A549 (cell line): ENCODE measurements at regions not wholly inside any gene's neighbourhood (a gene's known extent, or its start where the extent isn't known, plus 50 kb on each side); places are given as distances from the start of the nearest gene placed in this dataset.

ENCODE experiments used
- ATAC-seq, 2 experiments: fragments of 200-7000 bp in 1 of 2; fragments of >200 bp in 1 of 2; cut with Nextera tagmentation in 1 of 2; cut with Tn5 transposase in 1 of 2; 3 replicates each; pipeline versions ENCODE4 v1.8.0 to v1.9.1; 2018 to 2020; ENCODE audit warnings: mild to moderate bottlenecking in 1 of 2, moderate library complexity in 1 of 2
- CTCF ChIA-PET: fragments of 300-600 bp; sonication (Branson Sonifier 250); formaldehyde crosslinking; extraction: SDS; loops from one replicate; lab custom pipeline; 2021; ENCODE audit warnings: antibody characterized with exemption, inconsistent platforms; lab: Yijun Ruan, JAX
- POLR2A ChIA-PET: fragments of 350-600 bp; formaldehyde crosslinking; extraction: SDS; loops from one replicate; lab custom pipeline; 2021; ENCODE audit warnings: antibody characterized with exemption, inconsistent platforms; lab: Yijun Ruan, JAX
- DNase-seq, 2 experiments: peaks; one replicate each; pipeline versions ENCODE4 v3.0.0 to v3.0.0-alpha.2; 2011 to 2016; ENCODE audit warnings: low read depth in 1 of 2, low spot score in 1 of 2
- FAIRE-seq: peaks from 2 replicates; lab custom pipeline; 2011; peaks lifted over from hg19 to GRCh38; lab: Jason Lieb, UNC
- H3K27ac ChIP-seq, 2 experiments: fragments of >200 bp; sonication (Bioruptor Twin); formaldehyde crosslinking; 3 replicates each; pipeline ENCODE4 v1.5.1; 2016 to 2017
- H3K4me1 ChIP-seq: fragments of >200 bp; sonication (Bioruptor Twin); formaldehyde crosslinking; 3 replicates; pipeline ENCODE4 v1.6.1; 2016
- H3K4me2 ChIP-seq: fragments of >200 bp; sonication (Bioruptor Twin); formaldehyde crosslinking; 3 replicates; pipeline ENCODE4 v1.6.1; 2016
- H3K4me3 ChIP-seq: fragments of >200 bp; sonication (Bioruptor Twin); formaldehyde crosslinking; 3 replicates; pipeline ENCODE4 v1.5.1; 2016
- H3K9me3 ChIP-seq: fragments of >200 bp; sonication (Bioruptor Twin); formaldehyde crosslinking; 3 replicates; pipeline ENCODE4 v1.6.1; 2016
- ATOH8 ChIP-seq: fragments of 250-450 bp; sonication (Bioruptor Pico); IDR thresholded peaks from 2 replicates; pipeline ENCODE4 v1.5.0; 2020; ENCODE audit warnings: low read depth, mild to moderate bottlenecking, moderate library complexity
- BHLHE40 ChIP-seq: IDR thresholded peaks from 2 replicates; pipeline ENCODE4 v1.6.1; 2012; ENCODE audit warnings: low read depth, low read length, inconsistent platforms
- CEBPB ChIP-seq, 2 experiments: fragments of >200 bp in 1 of 2; sonication (Bioruptor Twin) in 1 of 2; formaldehyde crosslinking in 1 of 2; IDR thresholded peaks; 2 replicates each; pipeline ENCODE4 v1.6.1; 2012 to 2016
- E2F6 ChIP-seq: IDR thresholded peaks from 2 replicates; pipeline ENCODE4 v1.6.1; 2012; ENCODE audit warnings: low read depth, borderline replicate concordance
- EHF ChIP-seq: fragments of 250-450 bp; sonication (Bioruptor Pico); IDR thresholded peaks from 2 replicates; pipeline ENCODE4 v1.5.0; 2020; ENCODE audit warnings: mild to moderate bottlenecking
- EHMT2 ChIP-seq: fragments of 200-600 bp; sonication (generic); IDR thresholded peaks from 2 replicates; pipeline ENCODE4 v1.6.1; 2016; ENCODE audit warnings: antibody characterized with exemption, low read depth, mild to moderate bottlenecking, moderate library complexity
- EP300 ChIP-seq, 2 experiments: fragments of >200 bp; sonication (Bioruptor Twin); formaldehyde crosslinking; IDR thresholded peaks; 2 replicates in 1 of 2; 3 replicates in 1 of 2; pipeline ENCODE4 v1.6.1; 2016 to 2017
- HMGXB4 ChIP-seq: fragments of 250-450 bp; sonication (Bioruptor Pico); IDR thresholded peaks from 2 replicates; pipeline ENCODE4 v1.5.0; 2021; ENCODE audit warnings: mild to moderate bottlenecking, moderate library complexity, borderline replicate concordance
- HOXA7 ChIP-seq: fragments of 250-450 bp; sonication (Bioruptor Pico); IDR thresholded peaks from 2 replicates; pipeline ENCODE4 v1.5.0; 2020; ENCODE audit warnings: mild to moderate bottlenecking, moderate library complexity
- JUNB ChIP-seq: fragments of >200 bp; sonication (Bioruptor Twin); formaldehyde crosslinking; IDR thresholded peaks from 2 replicates; pipeline ENCODE4 v1.6.1; 2016
- NFE2L2 ChIP-seq: fragments of 150-350 bp; conservative IDR thresholded peaks from 2 replicates; pipeline ENCODE4 v1.6.1; 2014; ENCODE audit warnings: low read length
- NPAS2 ChIP-seq: fragments of 250-450 bp; sonication (Bioruptor Pico); IDR thresholded peaks from 2 replicates; pipeline ENCODE4 v1.8.0; 2022; ENCODE audit warnings: mild to moderate bottlenecking, moderate library complexity, borderline replicate concordance
- PHF8 ChIP-seq: fragments of 200-600 bp; sonication (generic); IDR thresholded peaks from 2 replicates; pipeline ENCODE4 v1.6.1; 2016; ENCODE audit warnings: low read depth, mild to moderate bottlenecking, antibody characterized with exemption, moderate library complexity, borderline replicate concordance
- POLR2AphosphoS2 ChIP-seq: conservative IDR thresholded peaks from 2 replicates; pipeline ENCODE4 v1.6.1; 2012; ENCODE audit warnings: low read length, improper control_type of control experiment, inconsistent platforms
- RAD21 ChIP-seq, 2 experiments: fragments of >200 bp in 1 of 2; sonication (Bioruptor Twin) in 1 of 2; formaldehyde crosslinking in 1 of 2; IDR thresholded peaks in 1 of 2; conservative IDR thresholded peaks in 1 of 2; 2 replicates in 1 of 2; 3 replicates in 1 of 2; pipeline ENCODE4 v1.6.1; 2012 to 2018; ENCODE audit warnings: inconsistent platforms in 1 of 2
- REST ChIP-seq: fragments of 200-600 bp; sonication (generic); IDR thresholded peaks from 2 replicates; pipeline ENCODE4 v1.6.1; 2016; ENCODE audit warnings: antibody characterized with exemption, mild to moderate bottlenecking, moderate library complexity
- SREBF2 ChIP-seq: fragments of 450-650 bp; IDR thresholded peaks from 2 replicates; pipeline ENCODE4 v1.6.1; 2014; ENCODE audit warnings: mild to moderate bottlenecking, moderate library complexity
- TFCP2L1 ChIP-seq: fragments of 250-450 bp; sonication (Bioruptor Pico); IDR thresholded peaks from 2 replicates; pipeline ENCODE4 v1.5.0; 2021; ENCODE audit warnings: mild to moderate bottlenecking
- USF2 ChIP-seq: fragments of 450-650 bp; IDR thresholded peaks from 2 replicates; pipeline ENCODE4 v1.6.1; 2014; ENCODE audit warnings: antibody characterized with exemption
- ZNF302 ChIP-seq: fragments of 250-450 bp; sonication (Bioruptor Pico); IDR thresholded peaks from 2 replicates; pipeline ENCODE4 v1.9.0; 2021; ENCODE audit warnings: inconsistent platforms, mild to moderate bottlenecking, moderate library complexity
- WGBS: methylation state at CpG from one replicate; pipeline ENCODE4 v1.1.6; 2017; ENCODE audit errors: missing lambda C conversion rate; 5-methylcytosine and 5-hydroxymethylcytosine counted together

- ATAC-seq (no peak), FAIRE-seq (no peak), DNase-seq (no peak)
- H3K4me2 ChIP-seq = no peak overlapping the region
- ChIA-PET CTCF (interaction anchor here (1.5 to 1.6 kb wide), 2 partner anchors 44 to 243 kb away, joined by 4 to 6 read pairs; no protein-coding TSS in a partner anchor), POLR2A (interaction anchor here (1.7 kb wide), 1 partner anchor 50 kb away, joined by 7 read pairs; no protein-coding TSS in a partner anchor)
- H3K4me3 ChIP-seq = no peak overlapping the region
- H3K9me3 ChIP-seq = no peaks in the 10 kb centered on the region
- 95% methylated on average over 3 of the region's 3 CpGs for WGBS
- no peak for TF ChIP-seq ZNF302 (CRISPR knock-in tag)
- no peak for TF ChIP-seq RAD21 (conservative IDR thresholded peaks at IDR 0.05 in 1 of 2, IDR thresholded peaks at IDR 0.05 in 1 of 2)
- no peak for TF ChIP-seq PHF8
- no peak for TF ChIP-seq JUNB
- no peak for TF ChIP-seq HMGXB4 (CRISPR knock-in tag)
- no peak for TF ChIP-seq E2F6
- no peak for TF ChIP-seq BHLHE40
- TF ChIP-seq USF2 = no peak
- TF ChIP-seq CEBPB (IDR thresholded peaks at IDR 0.05) = no peak
- peaks cover 13% of the 10 kb centered on the region; the same call in 2 of the 3 replicates for H3K4me1 ChIP-seq
- H3K27ac ChIP-seq = no peak overlapping the region
These were observed 52.2 kb upstream of the TRERF1 start for GRCh38 chr6:42503894-42504293.

GRCh38 chr6:42502990-42503389, 51.3 kb upstream of the TRERF1 start:
- H3K4me3 ChIP-seq = no peak overlapping the region
- TF ChIP-seq EHMT2 (no peak), ATOH8 (CRISPR knock-in tag) (no peak), HOXA7 (CRISPR knock-in tag) (no peak), EP300 (IDR thresholded peaks at IDR 0.05) (no peak), SREBF2 (no peak), NFE2L2 (no peak), TFCP2L1 (CRISPR knock-in tag) (no peak), POLR2AphosphoS2 (no peak), USF2 (no peak), EHF (CRISPR knock-in tag) (no peak), E2F6 (no peak), NPAS2 (CRISPR knock-in tag) (no peak), REST (no peak), BHLHE40 (no peak)
- peaks cover 11% of the 10 kb centered on the region; the same call in 2 of the 3 replicates for H3K4me1 ChIP-seq
- ChIA-PET POLR2A (no interaction called here), CTCF (no interaction called here)
- WGBS = 94% methylated on average over 3 of the region's 3 CpGs
- FAIRE-seq = no peak
- no peak overlapping the region for H3K4me2 ChIP-seq
- DNase-seq = no peak
- no peaks in the 10 kb centered on the region for H3K9me3 ChIP-seq
- no peak overlapping the region for H3K27ac ChIP-seq
- ATAC-seq = no peak
